HG02571 (cell line): ENCODE measurements at regions not wholly inside any gene's neighbourhood (a gene's known extent, or its start where the extent isn't known, plus 50 kb on each side); places are given as distances from the start of the nearest gene placed in this dataset.
"Not testable (repeated sequence)": the region's sequence is repeated elsewhere in the genome, so short reads cannot be mapped to it uniquely, and the experiment has no call there.

Experiments used
- ATAC-seq: cut with Tn5 transposase; IDR thresholded peaks from one replicate; pipeline ENCODE4 v1.9.1; 2021; ENCODE audit warnings: mild to moderate bottlenecking, moderate library complexity; ENCODE audit not compliant: unreplicated experiment

GRCh38 chr4:4670869-4671268 is 129.0 kb upstream of the STX18 start:
- ATAC-seq: no peak

GRCh38 chr4:4668355-4669210 is 126.7 kb upstream of the STX18 start:
- no peak for ATAC-seq

GRCh38 chr4:4667622-4668081 is 125.8 kb upstream of the STX18 start:
- ATAC-seq: no peak

DNA sequence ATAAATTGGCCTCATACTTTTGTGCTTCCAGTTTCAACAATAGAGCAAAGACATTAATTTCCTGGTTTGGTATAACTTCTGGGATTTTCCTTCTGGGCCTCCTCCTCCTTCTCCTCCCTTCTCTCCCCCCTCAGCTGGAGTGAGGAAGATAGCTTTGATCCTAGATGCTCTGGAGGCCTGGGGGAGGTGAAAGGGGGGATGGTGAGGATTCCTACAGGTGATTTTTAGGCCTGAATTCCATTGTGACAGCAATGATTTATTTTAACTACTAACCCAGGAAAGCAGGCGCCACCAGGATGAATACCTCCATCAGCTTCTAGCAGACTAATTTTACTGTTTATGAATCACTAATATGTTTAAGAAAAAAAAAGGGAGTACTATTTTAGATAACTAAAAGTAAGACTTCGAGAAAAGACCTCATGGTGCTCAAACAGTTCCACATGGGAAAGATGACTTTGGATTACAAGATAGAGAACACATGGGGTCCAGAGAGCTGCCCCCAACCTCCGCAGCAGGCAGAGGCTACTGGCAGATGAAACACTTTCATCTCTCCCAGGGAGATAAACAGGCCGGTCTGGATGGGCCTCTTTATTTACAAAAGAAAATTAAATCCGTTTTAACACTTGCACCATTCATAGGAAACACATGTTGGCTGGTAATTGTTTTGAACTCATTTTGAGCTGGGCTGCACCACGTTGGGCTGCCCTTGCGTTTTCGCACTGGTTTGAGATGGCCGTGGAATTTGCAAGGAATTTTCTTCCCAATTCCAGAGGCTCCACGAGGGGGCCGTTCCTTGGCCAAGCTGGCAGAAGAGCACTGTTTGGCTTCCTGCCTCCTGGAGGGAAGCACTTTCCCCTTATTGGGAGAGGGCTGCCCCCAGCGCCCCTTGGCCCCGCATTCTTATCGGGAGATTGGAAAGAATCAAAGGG is 125.1 kb upstream of the STX18 start:
- ATAC-seq: no peak

- ATAC-seq: no peak
These were observed 124.3 kb upstream of the STX18 start for GRCh38 chr4:4666187-4666586.

- no peak for ATAC-seq
These were observed 122.4 kb upstream of the STX18 start for GRCh38 chr4:4664234-4664633.

GRCh38 chr4:4663028-4663427 is 121.2 kb upstream of the STX18 start:
- no peak for ATAC-seq

GRCh38 chr4:4662230-4662629 is 120.4 kb upstream of the STX18 start:
- no peak for ATAC-seq

DNA sequence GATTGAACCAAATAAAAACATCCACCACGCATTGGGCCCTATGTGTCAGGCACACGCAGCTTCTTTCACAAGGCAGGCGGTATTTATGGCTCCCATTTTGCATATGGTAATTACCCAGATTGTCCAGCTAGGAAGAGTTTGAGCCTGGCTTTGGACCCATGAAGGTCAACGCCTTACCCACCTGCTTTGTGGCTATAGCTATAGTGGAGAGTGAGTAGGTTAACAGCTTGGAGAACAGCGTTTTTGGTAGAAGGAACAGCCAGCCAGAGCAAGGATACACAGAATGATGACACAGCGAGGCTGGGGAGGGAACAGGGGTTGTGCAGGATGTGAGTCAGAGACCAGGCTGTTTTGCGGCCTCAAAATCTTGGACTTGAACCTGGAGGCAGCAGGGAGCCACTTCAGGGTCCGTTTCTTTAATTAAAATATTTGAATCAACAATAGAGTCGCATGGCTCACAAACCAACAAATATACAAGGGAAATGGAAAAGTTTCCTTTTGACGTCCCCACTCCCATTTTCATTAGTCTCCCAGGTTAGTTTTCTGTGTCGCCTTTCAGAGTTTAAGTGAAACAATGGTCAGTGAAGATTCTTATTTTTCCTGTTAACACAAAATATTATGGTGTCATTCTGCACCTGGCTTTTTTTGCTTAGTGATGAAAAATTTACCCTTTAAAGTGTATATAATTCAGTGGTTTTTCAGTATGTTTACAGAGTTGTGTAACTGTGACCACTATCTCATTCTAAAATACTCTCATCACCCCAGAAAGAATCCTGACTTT is 118.2 kb upstream of the STX18 start:
- no peak for ATAC-seq

DNA sequence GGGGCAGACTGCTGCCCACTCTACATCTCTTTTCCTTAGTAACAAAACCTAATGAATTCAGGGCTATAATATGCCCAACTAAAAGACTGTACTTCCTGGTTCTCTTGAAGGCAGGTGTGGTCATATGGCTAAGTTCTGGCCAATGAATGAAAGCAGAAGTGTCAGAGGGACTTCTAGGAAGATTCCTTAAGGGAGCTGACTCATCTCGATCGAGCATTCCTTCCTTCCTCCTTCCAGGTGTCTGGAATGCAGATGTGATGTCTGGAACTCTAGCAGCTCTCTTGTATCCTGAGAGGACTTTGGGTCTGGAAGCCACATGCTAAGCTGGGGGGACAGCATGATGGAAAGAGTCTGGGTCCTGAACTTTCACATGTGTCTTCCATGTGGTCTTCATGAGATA is 116.2 kb upstream of the STX18 start:
- ATAC-seq: no peak

- no peak for ATAC-seq
These were observed 115.1 kb upstream of the STX18 start for GRCh38 chr4:4656977-4657376.

DNA sequence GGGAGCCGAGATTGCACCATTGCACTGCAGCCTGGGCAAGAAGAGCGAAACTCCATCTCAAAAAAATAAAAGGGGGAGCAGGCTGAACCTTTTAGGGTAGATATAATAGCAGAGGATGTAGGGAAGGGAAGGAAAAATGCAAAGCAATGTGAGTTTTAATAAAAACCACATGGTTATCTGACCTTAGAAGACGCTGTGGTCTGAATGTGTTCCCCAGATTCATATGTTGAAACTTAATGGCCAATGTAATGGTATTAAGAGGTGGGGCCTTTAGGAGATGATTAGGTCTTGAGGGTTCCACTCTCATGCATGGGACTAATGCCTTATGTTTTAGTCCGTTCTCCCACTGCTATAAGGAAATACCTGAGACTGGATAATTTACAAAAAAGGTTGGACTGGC is 114.1 kb upstream of the STX18 start:
- no peak for ATAC-seq

DNA sequence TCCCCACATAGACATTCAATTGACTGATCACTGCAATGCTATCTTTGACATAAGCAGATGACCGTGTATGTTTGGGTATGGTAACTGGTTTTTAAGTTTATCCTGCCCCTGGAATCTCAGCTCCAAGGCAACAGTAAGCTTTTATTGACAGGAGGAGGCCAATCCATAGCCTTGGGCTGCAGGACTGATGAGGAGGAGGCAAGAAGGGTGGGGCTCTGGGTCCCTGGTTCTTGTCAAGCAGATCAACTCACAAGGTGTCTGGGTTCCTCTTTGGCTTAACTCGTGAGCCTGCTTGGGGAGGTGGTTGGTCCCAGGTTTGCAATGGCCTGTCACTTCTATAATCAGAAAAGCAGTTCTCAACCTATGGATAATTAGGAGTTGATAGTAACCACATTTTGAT is 113.2 kb upstream of the STX18 start:
- ATAC-seq: no peak

DNA sequence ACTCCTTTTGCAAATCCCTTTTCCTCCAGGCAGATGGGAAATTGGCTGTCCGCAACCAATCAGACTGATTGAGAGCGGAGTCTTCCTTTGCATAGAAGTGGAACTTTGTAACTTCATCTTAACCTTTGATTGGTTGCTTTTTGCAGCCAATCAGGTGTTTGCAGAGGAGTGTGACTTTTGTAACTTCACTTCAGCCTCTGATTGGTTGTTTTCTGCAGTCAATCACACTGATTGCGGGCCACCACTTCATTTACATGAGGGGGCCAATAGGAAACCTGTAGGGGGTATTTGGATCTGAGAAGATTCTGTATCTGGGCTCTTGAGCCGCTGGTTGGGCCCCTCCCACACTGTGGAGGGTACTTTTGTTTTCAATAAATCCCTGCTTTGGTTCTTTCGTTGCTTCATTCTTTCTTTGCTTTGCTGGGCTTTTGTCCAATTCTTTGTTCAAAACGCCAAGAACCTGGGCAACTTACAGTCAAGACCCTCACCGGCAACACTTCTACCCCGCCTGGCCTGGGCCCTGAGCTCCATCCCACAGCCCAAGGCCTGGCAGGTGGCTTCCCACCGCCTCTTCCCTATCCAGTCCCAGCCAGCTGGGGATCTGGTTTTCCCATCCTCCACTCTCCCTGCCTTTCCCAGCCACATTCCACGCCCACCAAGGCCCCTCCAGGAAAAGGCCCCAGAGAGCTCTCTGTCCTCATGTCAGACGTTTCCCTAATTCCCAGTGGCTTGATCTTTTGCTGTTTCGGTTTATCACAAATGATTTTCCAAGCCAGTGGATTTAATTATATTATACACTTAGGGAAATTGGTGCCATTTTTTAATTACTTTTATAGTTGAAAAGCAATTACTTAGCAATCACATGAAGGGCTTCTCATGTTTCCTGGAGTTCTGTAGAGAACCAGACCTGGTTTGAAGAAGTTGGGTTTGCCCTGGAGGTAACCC is 110.2 kb upstream of the STX18 start:
- no peak for ATAC-seq

DNA sequence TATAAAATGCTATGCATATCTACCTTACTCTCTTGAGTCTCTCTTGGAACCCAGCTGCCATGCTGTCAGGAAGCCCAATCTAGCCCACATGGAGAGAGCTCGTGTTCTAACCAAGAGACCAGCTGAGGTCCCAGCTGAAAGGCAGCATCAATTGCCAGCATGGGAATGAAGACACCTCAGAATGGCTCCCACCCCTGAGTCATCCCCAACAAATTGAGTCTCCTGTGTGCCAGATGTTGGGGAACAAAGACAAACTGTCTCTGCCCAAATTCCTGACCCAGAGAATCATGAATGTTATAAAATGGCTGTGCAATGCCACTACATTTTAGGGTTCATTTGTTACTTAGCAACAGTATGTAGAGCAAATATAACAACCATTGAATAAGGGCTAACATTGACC is 105.2 kb upstream of the STX18 start:
- no peak for ATAC-seq

GRCh38 chr4:4645743-4646142 is 103.9 kb upstream of the STX18 start:
- ATAC-seq: no peak

DNA sequence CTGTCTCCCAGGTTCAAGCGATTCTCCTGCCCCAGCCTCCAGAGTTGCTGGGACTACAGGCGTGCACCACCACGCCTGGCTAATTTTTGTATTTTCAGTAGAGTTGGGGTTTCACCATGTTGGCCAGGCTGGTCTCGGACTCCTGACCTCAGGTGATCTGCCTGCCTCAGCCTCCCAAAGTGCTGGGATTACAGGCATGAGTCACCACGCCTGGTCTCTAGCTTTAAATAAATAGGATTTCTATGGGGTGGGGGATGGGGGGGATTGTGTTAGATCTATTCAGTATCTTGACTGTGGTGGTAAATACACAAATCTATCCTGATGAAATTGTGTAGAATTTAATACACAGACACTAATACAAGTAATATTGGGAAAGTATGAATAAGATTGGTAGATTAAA is 102.4 kb upstream of the STX18 start:
- not testable (repeated sequence) for ATAC-seq

DNA sequence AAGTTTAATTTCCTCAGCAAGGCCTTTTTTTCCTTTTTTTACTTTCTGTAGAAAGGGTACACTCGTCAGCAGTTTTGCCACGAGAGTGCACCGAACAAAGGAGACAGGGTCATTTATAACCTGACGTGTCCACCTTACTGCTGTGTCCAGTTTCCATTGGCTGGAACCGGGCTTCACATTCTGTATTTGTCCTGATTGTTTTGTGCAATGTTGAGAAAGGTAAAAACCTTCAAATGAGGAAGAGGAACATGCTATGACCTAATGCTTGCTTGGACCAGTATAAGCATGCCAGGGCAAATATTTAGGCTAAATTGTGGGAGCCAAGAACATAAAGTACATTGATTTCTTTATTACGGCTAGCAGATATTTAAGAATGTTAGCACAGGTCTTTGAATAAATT is 101.9 kb upstream of the STX18 start:
- ATAC-seq: not testable (repeated sequence)

DNA sequence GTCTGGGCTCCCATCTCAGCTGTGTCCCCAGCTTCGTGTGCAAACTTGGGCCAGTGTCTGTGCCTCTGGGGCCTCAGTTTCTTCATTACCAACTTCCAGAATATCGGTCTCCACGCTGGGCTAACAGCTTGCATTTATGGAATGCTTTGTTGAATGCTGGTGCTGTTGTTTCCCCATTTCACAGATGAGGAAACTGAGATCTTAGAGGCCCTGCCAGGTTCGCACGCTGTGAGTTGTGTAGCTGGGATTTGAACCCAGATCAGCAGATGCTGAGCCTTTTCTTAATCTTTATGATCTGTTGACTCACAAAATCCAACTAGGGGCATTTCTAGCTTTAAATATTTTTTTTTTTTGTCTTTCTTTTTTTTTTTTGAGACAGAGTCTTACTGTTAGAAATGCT is 101.5 kb upstream of the STX18 start:
- no peak for ATAC-seq

DNA sequence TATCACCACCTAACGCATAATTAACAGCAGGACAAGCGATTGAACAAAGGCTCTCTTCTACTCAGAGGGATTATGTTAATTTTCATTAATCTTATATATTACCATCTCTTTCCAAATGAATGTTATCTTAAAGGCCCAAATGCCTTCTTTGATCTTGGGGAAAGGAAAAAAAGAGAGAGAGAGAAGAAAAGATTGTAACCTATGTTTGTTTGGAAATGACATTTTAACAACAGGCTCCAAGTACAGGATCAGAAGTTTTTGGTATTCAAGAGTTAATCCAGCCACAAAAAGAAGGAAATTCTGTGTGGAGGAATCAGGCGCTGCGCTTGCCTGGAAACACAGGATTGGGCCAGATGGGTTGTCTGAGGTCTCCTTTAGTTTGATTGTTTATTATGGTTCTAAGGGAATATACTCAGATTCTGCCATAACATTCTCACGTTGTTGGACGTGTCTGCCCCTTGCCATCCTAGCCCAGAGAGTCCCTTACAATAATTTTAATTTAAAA is 100.7 kb upstream of the STX18 start:
- no peak for ATAC-seq
